ENCODE measurements at regions not wholly inside any gene's neighbourhood (a gene's known extent, or its start where the extent isn't known, plus 50 kb on each side); places are given as distances from the start of the nearest gene placed in this dataset.
"Not testable (repeated sequence)": the region's sequence is repeated elsewhere in the genome, so short reads cannot be mapped to it uniquely, and the experiment has no call there.

- FAIRE-seq; DNase-seq (ENCODE audit: insufficient read length, low spot score): not testable (repeated sequence)
These were observed 875.8 kb downstream of the LRFN5 start for GRCh38 chr14:42482345-42482971.

DNA sequence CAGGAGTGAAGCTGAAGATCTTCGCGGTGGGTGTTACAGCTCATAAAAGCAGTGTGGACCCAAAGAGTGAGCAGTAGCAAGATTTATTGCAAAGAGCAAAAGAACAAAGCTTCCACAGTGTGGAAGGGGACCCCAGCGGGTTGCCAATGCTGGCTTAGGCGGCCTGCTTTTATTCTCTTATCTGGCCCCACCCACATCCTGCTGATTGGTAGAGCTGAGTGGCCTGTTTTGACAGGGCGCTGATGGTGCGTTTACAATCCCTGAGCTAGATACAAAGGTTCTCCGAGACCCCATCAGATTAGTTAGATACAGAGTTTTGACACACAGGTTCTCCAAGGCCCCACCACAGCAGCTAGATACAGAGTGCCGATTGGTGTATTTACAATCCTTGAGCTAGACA, 875.0 kb downstream of the LRFN5 start:
- not testable (repeated sequence) for FAIRE-seq; DNase-seq (ENCODE audit: insufficient read length, low spot score)

DNA sequence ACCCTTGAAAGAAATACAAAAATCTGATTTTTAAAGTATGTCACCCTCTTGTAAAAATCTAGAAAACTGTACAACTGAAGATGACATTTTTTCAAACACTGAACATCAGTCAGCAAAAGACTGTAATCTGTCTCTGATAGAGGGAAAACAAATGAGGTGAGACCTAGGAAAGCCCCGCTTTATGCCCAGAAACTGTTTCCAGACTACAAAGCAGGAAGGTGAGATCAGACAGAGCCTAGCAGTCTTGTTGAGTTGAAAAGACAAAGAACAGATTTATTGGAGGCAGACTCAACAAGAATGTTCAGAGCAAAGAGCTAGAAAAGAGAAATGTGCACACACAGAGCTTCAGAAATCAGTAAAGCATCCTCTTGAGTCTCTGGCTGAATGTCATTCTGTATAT, 873.6 kb downstream of the LRFN5 start:
- FAIRE-seq, result no peak
- DNase-seq (ENCODE audit: insufficient read length, low spot score), result no peak

GRCh38 chr14:42475289-42475688, 868.6 kb downstream of the LRFN5 start:
- FAIRE-seq, result no peak
- DNase-seq (ENCODE audit: insufficient read length, low spot score), result no peak

GRCh38 chr14:42470427-42470719, 863.7 kb downstream of the LRFN5 start:
- FAIRE-seq (no peak), DNase-seq (ENCODE audit: insufficient read length, low spot score) (no peak)

- FAIRE-seq (no peak), DNase-seq (ENCODE audit: insufficient read length, low spot score) (no peak)
These were observed 863.2 kb downstream of the LRFN5 start for GRCh38 chr14:42469637-42470426.

GRCh38 chr14:42460673-42461072, 854.0 kb downstream of the LRFN5 start:
- DNase-seq (ENCODE audit: insufficient read length, low spot score), result no peak

DNA sequence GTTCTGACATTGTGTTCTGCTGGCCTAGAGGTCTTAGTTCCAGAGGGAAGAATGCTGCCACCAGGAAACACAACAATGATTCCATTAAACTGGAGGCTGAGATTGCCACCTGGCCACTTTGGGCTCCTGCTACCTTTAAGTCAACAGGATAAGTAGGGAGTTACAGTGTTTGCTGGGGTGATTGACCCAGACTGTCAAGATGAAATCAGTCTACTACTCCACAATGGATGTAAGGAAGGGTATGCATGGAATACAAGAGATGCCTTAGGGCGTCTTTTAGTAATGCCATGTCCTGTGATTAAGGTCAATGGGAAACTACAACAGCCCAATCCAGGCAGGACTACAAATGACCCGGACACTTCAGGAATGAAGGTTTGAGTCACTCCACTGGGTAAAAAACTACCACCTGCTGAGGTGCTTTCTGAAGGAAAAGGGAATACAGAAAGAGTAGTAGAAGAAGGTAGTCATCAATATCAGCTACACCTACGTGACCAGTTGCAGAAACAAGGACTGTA, 852.6 kb downstream of the LRFN5 start:
- DNase-seq (ENCODE audit: insufficient read length, low spot score) (no peak), FAIRE-seq (no peak)

More at GRCh38 chr14:42460673-42461072, 854.0 kb downstream of the LRFN5 start:
- no peak for FAIRE-seq

DNA sequence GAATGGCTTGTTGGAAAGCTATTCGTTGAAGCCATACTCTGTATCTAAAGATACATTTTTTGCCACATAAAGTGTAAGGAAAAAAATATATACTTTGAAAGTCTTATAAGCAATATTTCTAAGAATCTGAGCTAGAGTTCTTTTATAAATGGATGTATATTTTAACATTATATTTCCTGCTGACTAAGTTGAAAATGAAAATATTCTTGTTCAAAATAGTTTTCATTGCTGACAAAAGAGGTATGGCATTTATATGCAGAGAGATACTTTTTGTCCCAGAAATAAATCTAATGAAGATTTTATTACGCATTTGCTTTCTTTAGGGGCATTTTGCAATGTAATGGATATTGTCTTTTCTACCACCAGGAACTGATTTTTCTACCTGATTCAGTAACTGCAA, 834.9 kb downstream of the LRFN5 start:
- DNase-seq (ENCODE audit: insufficient read length, low spot score) (no peak), FAIRE-seq (no peak)

DNA sequence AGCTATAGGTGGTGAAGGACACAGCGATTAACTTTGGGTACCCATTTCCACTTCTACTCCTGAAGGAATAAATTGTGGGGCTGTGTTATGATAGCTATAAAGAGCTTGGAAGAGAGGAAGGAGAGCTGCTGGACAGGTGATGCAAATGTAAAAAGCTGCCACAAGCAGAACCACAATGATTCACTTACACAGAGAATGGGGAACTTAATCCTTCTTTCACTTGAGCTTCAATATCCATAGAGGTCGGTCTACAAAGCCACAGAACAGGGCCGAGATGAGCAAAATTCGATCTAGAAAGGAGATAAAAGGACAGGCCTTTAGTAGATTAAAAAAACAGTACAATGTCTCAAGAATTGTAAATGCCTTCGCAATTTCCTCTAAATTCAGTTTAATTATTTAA, 831.1 kb downstream of the LRFN5 start:
- FAIRE-seq (no peak), DNase-seq (ENCODE audit: insufficient read length, low spot score) (no peak)

GRCh38 chr14:42429401-42429800, 822.7 kb downstream of the LRFN5 start:
- DNase-seq (ENCODE audit: insufficient read length, low spot score) (no peak), FAIRE-seq (no peak)

DNA sequence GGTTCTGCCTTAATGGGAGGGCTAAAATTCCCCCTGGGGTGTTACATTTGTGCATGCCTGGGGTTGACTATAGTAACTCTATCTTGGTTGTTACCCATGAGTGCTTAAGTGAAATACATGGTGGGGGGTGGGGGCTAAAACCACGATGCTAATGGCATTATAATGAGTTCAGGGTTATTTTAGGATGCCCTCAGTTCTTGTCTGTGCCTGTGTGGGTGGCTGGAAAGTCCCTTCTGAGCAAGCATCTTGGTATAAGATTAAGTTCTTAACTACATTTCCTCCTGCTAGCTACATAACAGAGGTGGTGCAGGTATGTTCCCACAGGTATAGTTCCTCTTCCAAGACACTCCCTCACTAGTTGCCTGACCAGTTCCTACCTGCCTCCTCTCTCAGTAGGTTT, 822.3 kb downstream of the LRFN5 start:
- no peak for DNase-seq (ENCODE audit: insufficient read length, low spot score)
- no peak for FAIRE-seq

DNA sequence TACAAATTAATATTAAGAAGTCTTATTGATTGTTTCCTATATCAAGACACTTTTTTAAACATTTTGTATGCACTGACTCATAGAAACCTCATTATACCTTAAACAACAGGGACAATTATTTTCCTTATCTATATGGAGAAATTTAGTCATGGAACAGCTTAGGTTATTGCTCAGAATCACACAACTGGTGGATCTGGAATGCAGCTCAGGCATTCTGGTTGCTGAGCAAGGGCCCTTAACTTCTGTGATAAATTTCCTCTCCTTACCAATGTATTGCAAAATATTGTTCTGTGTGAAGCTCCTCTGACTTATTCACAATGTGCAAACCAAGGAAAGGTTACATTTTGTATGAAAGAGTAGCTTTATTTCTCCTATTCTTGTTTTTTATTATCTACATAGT, 817.8 kb downstream of the LRFN5 start:
- no peak for FAIRE-seq
- no peak for DNase-seq (ENCODE audit: insufficient read length, low spot score)

GRCh38 chr14:42421377-42422078, 814.9 kb downstream of the LRFN5 start:
- FAIRE-seq, result no peak

GRCh38 chr14:42420071-42420470, 813.4 kb downstream of the LRFN5 start:
- FAIRE-seq (no peak), DNase-seq (ENCODE audit: insufficient read length, low spot score) (no peak)

More at GRCh38 chr14:42421377-42422078, 814.9 kb downstream of the LRFN5 start:
- DNase-seq (ENCODE audit: insufficient read length, low spot score), result no peak

DNA sequence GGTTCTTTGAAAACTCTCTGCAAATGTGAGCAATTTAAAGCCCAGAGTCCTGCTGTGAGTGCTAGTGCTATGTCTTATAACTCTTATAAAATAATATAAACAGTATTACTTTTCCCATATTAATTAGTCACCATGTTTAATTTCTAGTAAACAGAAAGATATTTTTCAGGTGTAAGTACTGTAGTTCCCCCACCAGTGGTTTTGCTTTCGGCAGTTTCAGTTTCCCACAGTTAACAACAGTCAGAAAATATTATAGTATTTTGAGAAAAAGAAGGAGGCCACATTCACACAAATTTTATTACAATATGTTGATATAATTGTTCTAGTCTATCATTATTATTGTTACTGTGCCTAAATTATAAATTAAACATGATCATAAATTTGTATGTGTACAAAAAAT, 800.5 kb downstream of the LRFN5 start:
- FAIRE-seq (no peak), DNase-seq (ENCODE audit: insufficient read length, low spot score) (no peak)

- FAIRE-seq (no peak), DNase-seq (ENCODE audit: insufficient read length, low spot score) (no peak)
These were observed 784.6 kb downstream of the LRFN5 start for GRCh38 chr14:42391146-42391834.

- no peak for FAIRE-seq
These were observed 772.2 kb downstream of the LRFN5 start for GRCh38 chr14:42378880-42379279.

DNA sequence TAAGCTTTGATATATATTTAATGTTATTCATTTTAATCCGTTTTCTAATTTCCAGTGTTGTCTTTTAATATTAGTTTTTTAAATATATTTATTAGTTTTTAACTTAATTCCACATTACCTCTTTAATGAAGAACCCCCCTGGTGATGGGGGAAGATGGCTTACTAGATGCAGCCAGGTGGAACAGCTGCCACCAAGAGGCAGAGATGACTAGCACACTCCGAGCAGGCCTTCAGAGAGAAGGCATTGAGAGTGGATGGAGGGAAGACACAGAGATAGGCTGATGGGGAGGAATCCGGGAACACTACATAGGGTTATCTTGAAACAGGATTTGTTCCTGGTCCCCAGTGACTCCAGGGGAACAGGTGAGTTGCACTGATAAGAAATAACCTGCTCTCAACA, 771.6 kb downstream of the LRFN5 start:
- no peak for FAIRE-seq
- DNase-seq (ENCODE audit: insufficient read length, low spot score), result no peak

More at GRCh38 chr14:42378880-42379279, 772.2 kb downstream of the LRFN5 start:
- DNase-seq (ENCODE audit: insufficient read length, low spot score), result no peak

DNA sequence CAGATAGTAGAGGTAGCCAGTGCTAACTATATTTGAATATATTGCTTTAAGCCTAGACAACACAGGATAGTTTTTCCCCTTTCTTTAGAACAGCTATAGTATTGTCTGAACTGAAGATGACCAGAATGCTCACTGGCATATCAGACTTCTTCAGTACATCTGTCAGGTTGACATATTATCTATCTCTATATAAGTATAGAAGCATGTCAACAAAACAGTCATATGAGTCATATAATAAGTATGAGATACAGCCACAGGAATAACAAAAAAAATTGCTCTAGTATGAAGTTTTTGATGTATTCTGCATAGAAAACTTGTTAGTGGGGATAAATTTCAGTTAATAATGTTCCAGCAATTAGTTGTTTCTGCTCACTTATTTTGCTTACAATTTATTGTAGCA, 767.7 kb downstream of the LRFN5 start:
- DNase-seq (ENCODE audit: insufficient read length, low spot score), result no peak
- no peak for FAIRE-seq

- DNase-seq (ENCODE audit: insufficient read length, low spot score) (no peak), FAIRE-seq (no peak)
These were observed 763.4 kb downstream of the LRFN5 start for GRCh38 chr14:42370056-42370455.

Measured in GM19239 (cell line).